ES-I3 (cell line): ENCODE measurements at regions not wholly inside any gene's neighbourhood (a gene's known extent, or its start where the extent isn't known, plus 50 kb on each side); places are given as distances from the start of the nearest gene placed in this dataset.

Experiments
- H3K36me3 ChIP-seq: 2 replicates; pipeline ENCODE4 v1.6.1; 2013; ENCODE audit warnings: mild to moderate bottlenecking, low read length, control low read depth, moderate library complexity; ENCODE audit not compliant: insufficient read depth
- H3K4me1 ChIP-seq: 2 replicates; pipeline ENCODE4 v1.6.1; 2013; ENCODE audit warnings: mild to moderate bottlenecking, control low read depth, low read length; ENCODE audit not compliant: insufficient read depth
- H3K9ac ChIP-seq: 2 replicates; pipeline ENCODE4 v1.6.1; 2013; ENCODE audit warnings: low read depth, mild to moderate bottlenecking, low read length, moderate library complexity
- H3K9me3 ChIP-seq: 2 replicates; pipeline ENCODE4 v1.6.1; 2013; ENCODE audit warnings: mild to moderate bottlenecking, low read length, moderate library complexity; ENCODE audit not compliant: control insufficient read depth, insufficient read depth

GRCh38 chr1:30285501-30285932, 437.9 kb downstream of the MATN1 start:
- H3K36me3 ChIP-seq, result no peaks in the 10 kb centered on the region
- no peaks in the 10 kb centered on the region for H3K4me1 ChIP-seq
- H3K9ac ChIP-seq, result no peak overlapping the region
- H3K9me3 ChIP-seq, result no peaks in the 10 kb centered on the region

DNA sequence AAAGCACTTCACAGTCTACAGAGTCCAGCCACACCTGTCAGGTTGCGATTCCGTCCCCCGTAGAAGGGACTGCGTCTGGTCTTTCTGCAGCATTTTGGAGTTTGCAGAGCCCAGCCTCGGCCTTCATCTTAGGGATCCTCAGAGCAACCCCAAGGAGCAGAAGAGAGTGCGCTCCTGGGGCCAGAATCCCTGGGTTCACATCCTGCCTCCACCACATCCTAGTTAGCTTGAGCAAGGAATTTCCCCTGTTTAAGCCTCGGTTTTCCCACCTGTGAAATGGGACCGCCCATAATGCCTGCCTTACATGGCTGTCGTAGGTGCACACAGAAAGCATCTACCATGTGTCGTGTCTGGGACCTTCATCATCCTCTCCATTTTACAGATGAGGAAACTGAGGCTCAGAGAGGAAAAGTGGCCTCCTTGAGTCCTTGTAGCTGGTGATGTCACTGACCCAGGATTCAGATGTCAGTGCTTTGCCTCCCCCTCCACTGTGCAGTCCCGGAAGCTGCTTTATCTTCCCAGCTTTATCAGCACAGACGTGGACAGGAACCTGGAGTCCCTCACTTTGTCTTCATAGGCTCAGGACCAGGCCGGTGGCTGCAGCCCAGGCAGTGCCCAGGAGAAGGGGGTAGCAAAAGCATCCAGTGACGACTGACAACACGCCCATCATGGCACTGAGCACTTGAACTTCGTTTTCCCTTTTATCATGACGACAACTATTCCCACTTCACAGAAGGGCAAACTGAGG, 438.5 kb downstream of the MATN1 start:
- no peaks in the 10 kb centered on the region for H3K9me3 ChIP-seq
- no peaks in the 10 kb centered on the region for H3K4me1 ChIP-seq
- H3K36me3 ChIP-seq, result no peaks in the 10 kb centered on the region
- H3K9ac ChIP-seq, result no peak overlapping the region

DNA sequence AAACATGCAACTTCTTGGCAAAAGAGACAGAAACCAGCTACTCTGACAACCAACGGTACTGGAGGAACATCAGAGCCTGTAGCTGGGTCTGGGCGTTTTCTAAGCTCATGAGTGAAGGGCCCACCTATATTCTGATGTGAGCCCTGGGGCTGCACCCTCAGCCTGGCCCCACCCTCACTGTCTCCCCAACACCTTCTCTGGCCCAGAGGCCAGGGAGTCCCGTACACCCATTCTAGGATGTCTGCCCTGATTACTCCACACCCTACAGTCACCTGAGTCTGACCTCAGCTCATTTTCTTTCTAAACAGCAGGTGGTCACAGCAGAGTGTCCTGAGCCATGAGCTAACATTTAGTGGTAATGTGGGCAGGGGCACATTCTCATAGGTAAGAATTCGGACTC, 439.2 kb downstream of the MATN1 start:
- Histone ChIP-seq H3K9ac (no peak overlapping the region), H3K4me1 (no peaks in the 10 kb centered on the region), H3K9me3 (no peaks in the 10 kb centered on the region), H3K36me3 (no peaks in the 10 kb centered on the region)

GRCh38 chr1:30283199-30283962, 440.0 kb downstream of the MATN1 start:
- Histone ChIP-seq H3K36me3 (no peaks in the 10 kb centered on the region), H3K9ac (no peak overlapping the region), H3K4me1 (no peaks in the 10 kb centered on the region), H3K9me3 (no peaks in the 10 kb centered on the region)

DNA sequence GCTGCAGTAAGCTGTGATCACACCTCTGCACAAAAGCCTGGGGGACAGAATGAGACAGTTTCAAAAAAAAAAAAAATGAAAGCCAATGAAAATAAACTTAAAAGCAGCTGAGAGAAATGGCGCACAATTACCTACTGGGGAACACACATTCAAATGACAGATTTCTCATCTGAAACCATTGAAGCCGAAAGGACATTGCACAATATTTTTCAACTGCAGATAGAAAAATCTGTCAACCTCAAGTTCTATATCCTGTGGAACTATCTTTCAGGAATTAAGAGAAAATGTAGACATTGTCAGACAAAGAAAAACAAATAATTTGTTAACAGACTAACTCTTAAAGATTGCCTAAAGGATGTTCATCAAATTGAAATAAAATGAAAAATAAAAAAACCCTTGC, 442.8 kb downstream of the MATN1 start:
- no peaks in the 10 kb centered on the region for H3K36me3 ChIP-seq
- no peaks in the 10 kb centered on the region for H3K4me1 ChIP-seq
- no peak overlapping the region for H3K9ac ChIP-seq
- H3K9me3 ChIP-seq, result no peaks in the 10 kb centered on the region

GRCh38 chr1:30277911-30278310, 445.5 kb downstream of the MATN1 start:
- H3K36me3 ChIP-seq, result no peaks in the 10 kb centered on the region
- no peaks in the 10 kb centered on the region for H3K9me3 ChIP-seq
- no peak overlapping the region for H3K9ac ChIP-seq
- H3K4me1 ChIP-seq, result no peaks in the 10 kb centered on the region

GRCh38 chr1:30277415-30277814, 446.0 kb downstream of the MATN1 start:
- Histone ChIP-seq H3K36me3 (no peaks in the 10 kb centered on the region), H3K9ac (no peak overlapping the region), H3K4me1 (no peaks in the 10 kb centered on the region), H3K9me3 (no peaks in the 10 kb centered on the region)

- H3K4me1 ChIP-seq, result no peaks in the 10 kb centered on the region
Measured at GRCh38 chr1:30275926-30276764, 447.2 kb downstream of the MATN1 start.

GRCh38 chr1:30274976-30275621, 448.3 kb downstream of the MATN1 start:
- Histone ChIP-seq H3K9ac (no peak overlapping the region), H3K36me3 (no peaks in the 10 kb centered on the region)

More at GRCh38 chr1:30275926-30276764, 447.2 kb downstream of the MATN1 start:
- Histone ChIP-seq H3K9ac (no peak overlapping the region), H3K36me3 (no peaks in the 10 kb centered on the region), H3K9me3 (no peaks in the 10 kb centered on the region)

DNA sequence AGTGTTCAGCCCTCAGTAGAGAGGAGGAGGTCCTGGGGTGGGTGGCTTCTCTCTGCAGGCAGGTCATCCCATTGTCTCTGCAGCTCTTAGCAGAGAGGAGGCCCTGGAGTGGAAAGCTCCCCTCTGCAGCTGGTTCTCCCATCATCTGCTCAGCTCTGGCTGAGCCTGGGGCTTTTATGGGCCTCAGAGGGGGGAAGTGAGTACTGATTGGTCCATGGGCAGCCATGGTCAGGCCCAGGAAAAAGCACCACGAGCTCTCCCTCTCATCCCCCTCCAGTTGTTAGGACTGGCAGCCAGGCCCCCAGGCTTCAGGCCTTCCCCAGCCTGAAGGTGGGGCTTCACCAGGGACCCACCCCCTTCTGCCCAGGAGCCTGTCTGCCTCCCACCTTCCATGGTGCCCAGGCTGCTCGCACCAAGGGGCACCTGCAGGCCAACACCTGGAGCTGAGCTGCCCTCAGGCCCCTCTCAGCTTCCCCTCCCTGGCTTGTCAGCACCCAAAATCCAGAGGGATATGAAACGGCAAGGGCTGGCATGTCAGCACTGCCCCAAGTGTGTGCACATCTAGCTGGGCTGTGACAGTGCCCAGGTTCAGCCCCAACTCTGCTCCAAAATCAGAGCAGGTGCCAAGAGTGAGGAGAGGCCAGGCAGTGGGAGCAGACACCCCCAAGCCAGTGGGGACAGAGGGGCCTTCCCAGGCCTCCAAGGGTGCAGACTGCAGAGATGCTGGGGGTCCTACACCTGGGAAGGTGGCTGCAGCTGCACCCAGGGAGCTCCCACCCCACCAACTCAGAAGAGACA, 449.0 kb downstream of the MATN1 start:
- Histone ChIP-seq H3K36me3 (no peaks in the 10 kb centered on the region), H3K9ac (no peak overlapping the region), H3K9me3 (no peaks in the 10 kb centered on the region), H3K4me1 (no peaks in the 10 kb centered on the region)

More at GRCh38 chr1:30274976-30275621, 448.3 kb downstream of the MATN1 start:
- H3K4me1 ChIP-seq, result no peaks in the 10 kb centered on the region
- no peaks in the 10 kb centered on the region for H3K9me3 ChIP-seq

DNA sequence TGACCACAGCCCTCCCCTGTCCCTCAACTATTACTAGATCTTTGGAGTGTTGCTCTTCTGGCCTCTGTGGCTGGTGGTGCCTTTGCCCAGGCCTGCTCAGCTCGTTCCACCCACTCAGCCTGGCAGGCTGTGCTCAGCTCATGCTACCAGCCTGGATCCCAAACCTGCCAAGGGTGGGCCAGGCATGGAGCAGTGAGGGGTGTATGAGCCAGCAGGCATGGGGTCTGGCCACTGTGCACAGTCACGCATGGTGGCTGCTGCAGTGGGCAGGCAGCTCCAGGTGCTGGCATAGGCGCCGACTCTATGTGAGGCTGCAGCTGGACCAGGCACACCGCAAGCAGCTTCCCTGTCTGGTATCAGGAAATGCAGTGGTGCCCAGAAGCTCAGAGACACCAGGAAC, 449.9 kb downstream of the MATN1 start:
- Histone ChIP-seq H3K9me3 (no peaks in the 10 kb centered on the region), H3K36me3 (no peaks in the 10 kb centered on the region), H3K4me1 (no peaks in the 10 kb centered on the region), H3K9ac (no peak overlapping the region)

- Histone ChIP-seq H3K4me1 (no peaks in the 10 kb centered on the region), H3K9ac (no peak overlapping the region)
Measured at GRCh38 chr1:30273021-30273325, 450.4 kb downstream of the MATN1 start.

GRCh38 chr1:30272277-30273020, 450.9 kb downstream of the MATN1 start:
- Histone ChIP-seq H3K4me1 (no peaks in the 10 kb centered on the region), H3K36me3 (no peaks in the 10 kb centered on the region), H3K9me3 (no peaks in the 10 kb centered on the region), H3K9ac (no peak overlapping the region)

More at GRCh38 chr1:30273021-30273325, 450.4 kb downstream of the MATN1 start:
- no peaks in the 10 kb centered on the region for H3K9me3 ChIP-seq
- H3K36me3 ChIP-seq, result no peaks in the 10 kb centered on the region
